ENCODE measurements at regions not wholly inside any gene's neighbourhood (a gene's known extent, or its start where the extent isn't known, plus 50 kb on each side); places are given as distances from the start of the nearest gene placed in this dataset.

GRCh38 chr15:91634179-91634578 lies 219.3 kb upstream of the SLCO3A1 start:
- no peak for DNase-seq (ENCODE audit: low spot score)
- no peak for TF ChIP-seq CTCF (IDR thresholded peaks at IDR 0.05; ENCODE audit: borderline replicate concordance, control extremely low read depth, extremely low read depth, insufficient read depth, missing control alignments)
- in situ Hi-C loops (cut with MboI; ENCODE audit: low sequenced_read_pairs, unreplicated experiment): no loop called here

- no peak for DNase-seq (ENCODE audit: low spot score)
- in situ Hi-C loops (cut with MboI; ENCODE audit: low sequenced_read_pairs, unreplicated experiment): no loop called here
- TF ChIP-seq CTCF (IDR thresholded peaks at IDR 0.05; ENCODE audit: borderline replicate concordance, control extremely low read depth, extremely low read depth, insufficient read depth, missing control alignments): no peak
These were observed 218.4 kb upstream of the SLCO3A1 start for GRCh38 chr15:91635080-91635479.

- no peak for DNase-seq (ENCODE audit: low spot score)
- TF ChIP-seq CTCF (IDR thresholded peaks at IDR 0.05; ENCODE audit: borderline replicate concordance, control extremely low read depth, extremely low read depth, insufficient read depth, missing control alignments): no peak
- in situ Hi-C loops (cut with MboI; ENCODE audit: low sequenced_read_pairs, unreplicated experiment): no loop called here
These were observed 217.9 kb upstream of the SLCO3A1 start for GRCh38 chr15:91635641-91636040.

- in situ Hi-C loops (cut with MboI; ENCODE audit: low sequenced_read_pairs, unreplicated experiment): no loop called here
- no peak for TF ChIP-seq CTCF (IDR thresholded peaks at IDR 0.05; ENCODE audit: borderline replicate concordance, control extremely low read depth, extremely low read depth, insufficient read depth, missing control alignments)
- DNase-seq (ENCODE audit: low spot score): no peak
These were observed 204.5 kb upstream of the SLCO3A1 start for GRCh38 chr15:91649016-91649415.

- no peak for DNase-seq (ENCODE audit: low spot score)
- TF ChIP-seq CTCF (IDR thresholded peaks at IDR 0.05; ENCODE audit: borderline replicate concordance, control extremely low read depth, extremely low read depth, insufficient read depth, missing control alignments): no peak
- in situ Hi-C loops (cut with MboI; ENCODE audit: low sequenced_read_pairs, unreplicated experiment): no loop called here
These were observed 203.6 kb upstream of the SLCO3A1 start for GRCh38 chr15:91649831-91650321.

GRCh38 chr15:91651251-91651650 lies 202.3 kb upstream of the SLCO3A1 start:
- TF ChIP-seq CTCF (IDR thresholded peaks at IDR 0.05; ENCODE audit: borderline replicate concordance, control extremely low read depth, extremely low read depth, insufficient read depth, missing control alignments): no peak
- no peak for DNase-seq (ENCODE audit: low spot score)
- in situ Hi-C loops (cut with MboI; ENCODE audit: low sequenced_read_pairs, unreplicated experiment): no loop called here

All from GM13976 (cell line).